ENCODE measurements at regions not wholly inside any gene's neighbourhood (a gene's known extent, or its start where the extent isn't known, plus 50 kb on each side); places are given as distances from the start of the nearest gene placed in this dataset.

DNA sequence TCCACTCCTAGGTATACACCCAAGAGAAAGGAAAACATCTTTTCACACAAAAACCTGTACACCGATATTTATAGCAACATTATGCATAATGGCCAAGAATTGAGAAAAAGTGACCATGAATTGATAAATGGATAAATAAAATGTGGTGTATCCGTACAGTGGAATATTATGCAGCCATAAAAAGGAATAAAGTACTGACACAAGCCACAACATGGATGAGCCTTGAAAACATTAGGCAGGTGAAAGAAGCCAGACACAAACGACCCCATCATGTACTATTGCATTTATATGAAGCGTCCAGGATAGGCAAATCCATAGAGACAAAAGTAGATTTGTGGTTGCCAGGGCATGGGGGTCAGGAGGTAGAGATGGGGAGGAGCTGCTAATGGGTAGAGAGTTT lies 64.2 kb upstream of the SLC6A6 start:
- Histone ChIP-seq H3K36me3 (no peaks in the 10 kb centered on the region), H3K27ac (replicated peaks) (no peak overlapping the region), H3K27me3 (ENCODE audit: low read depth) (peaks cover 56% of the 10 kb centered on the region), H3K9me3 (replicated peaks) (no peaks in the 10 kb centered on the region), H3K4me3 (no peak overlapping the region), H3K4me1 (no peaks in the 10 kb centered on the region)
- intact Hi-C loops (cut with micrococcal nuclease): no loop called here
- TF ChIP-seq, protein P1, sequence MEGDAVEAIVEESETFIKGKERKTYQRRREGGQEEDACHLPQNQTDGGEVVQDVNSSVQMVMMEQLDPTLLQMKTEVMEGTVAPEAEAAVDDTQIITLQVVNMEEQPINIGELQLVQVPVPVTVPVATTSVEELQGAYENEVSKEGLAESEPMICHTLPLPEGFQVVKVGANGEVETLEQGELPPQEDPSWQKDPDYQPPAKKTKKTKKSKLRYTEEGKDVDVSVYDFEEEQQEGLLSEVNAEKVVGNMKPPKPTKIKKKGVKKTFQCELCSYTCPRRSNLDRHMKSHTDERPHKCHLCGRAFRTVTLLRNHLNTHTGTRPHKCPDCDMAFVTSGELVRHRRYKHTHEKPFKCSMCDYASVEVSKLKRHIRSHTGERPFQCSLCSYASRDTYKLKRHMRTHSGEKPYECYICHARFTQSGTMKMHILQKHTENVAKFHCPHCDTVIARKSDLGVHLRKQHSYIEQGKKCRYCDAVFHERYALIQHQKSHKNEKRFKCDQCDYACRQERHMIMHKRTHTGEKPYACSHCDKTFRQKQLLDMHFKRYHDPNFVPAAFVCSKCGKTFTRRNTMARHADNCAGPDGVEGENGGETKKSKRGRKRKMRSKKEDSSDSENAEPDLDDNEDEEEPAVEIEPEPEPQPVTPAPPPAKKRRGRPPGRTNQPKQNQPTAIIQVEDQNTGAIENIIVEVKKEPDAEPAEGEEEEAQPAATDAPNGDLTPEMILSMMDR (IDR thresholded peaks at IDR 0.05; ENCODE audit: borderline replicate concordance): no peak
- DNase-seq: no peak

DNA sequence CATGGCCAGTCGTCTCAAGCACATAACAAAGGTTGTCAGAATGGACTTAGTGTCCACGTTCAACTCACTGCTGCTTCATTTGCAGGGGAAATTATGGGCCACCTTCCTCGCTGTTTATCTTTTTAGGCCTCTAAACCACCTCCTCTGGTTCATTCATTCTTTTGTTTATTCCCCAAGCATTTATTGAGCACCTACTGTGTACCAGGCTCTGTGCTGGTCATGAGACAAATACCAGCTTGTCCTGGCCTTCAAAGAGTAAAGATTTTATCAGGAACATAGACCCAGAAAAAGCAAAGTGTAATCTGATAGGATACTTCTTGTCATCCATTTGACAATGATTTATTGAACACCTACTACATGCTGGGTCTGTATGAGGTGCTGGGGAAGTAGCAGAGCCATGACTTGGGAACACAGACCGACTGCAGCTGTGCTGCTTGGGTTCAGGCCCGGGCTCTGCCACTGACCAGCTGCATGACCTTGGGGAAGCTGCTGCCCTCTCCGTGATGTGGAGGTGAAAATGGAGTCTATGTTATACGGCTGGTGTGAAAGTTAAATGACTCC lies 63.4 kb upstream of the SLC6A6 start:
- DNase-seq: no peak
- Histone ChIP-seq H3K9me3 (replicated peaks) (no peaks in the 10 kb centered on the region), H3K27ac (replicated peaks) (no peak overlapping the region), H3K27me3 (ENCODE audit: low read depth) (peaks cover 53% of the 10 kb centered on the region), H3K4me1 (no peaks in the 10 kb centered on the region), H3K36me3 (no peaks in the 10 kb centered on the region), H3K4me3 (no peak overlapping the region)
- intact Hi-C loops (cut with micrococcal nuclease): no loop called here
- TF ChIP-seq, protein P1 (IDR thresholded peaks at IDR 0.05; ENCODE audit: borderline replicate concordance): no peak

DNA sequence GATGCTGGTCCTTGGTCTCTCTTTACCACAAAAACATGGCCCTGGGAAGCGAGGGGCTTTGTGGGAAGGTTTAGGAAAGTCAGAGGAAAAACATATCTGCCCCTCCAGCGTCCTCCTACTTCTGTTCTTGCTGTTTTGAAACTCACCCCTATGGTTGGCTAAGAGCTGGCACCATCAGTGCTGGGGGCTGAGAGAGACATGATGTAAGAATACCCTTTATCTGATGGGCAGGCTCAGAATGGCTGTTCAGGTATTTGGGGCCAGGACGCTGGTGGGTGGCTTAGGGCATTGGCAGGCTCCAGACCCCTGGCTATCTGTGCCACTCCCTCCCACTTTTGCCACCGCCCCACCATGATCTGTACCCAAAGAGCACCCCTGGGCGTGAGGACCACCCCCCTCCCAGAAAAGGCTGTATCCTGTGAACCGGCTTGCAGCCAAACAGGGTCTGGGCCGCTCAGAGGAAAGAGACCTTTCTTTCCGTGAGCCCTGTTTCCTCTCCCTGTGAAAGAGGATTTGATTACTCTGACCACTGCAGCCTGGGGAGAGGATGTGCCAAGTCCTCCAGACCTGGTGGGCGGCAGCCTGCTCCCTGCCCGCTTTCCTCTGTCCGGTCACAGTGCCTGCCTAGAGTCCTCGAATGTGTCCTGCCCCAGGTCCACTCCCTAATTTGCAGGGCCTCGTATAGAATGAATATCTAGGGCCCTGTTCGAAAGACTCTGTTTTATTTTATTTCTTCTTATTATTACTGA lies 61.3 kb upstream of the SLC6A6 start:
- TF ChIP-seq, protein P1 (IDR thresholded peaks at IDR 0.05; ENCODE audit: borderline replicate concordance): no peak
- no peak for DNase-seq
- Histone ChIP-seq H3K9me3 (replicated peaks) (no peaks in the 10 kb centered on the region), H3K36me3 (no peaks in the 10 kb centered on the region), H3K27ac (replicated peaks) (no peak overlapping the region), H3K27me3 (ENCODE audit: low read depth) (peaks cover 60% of the 10 kb centered on the region), H3K4me3 (no peak overlapping the region), H3K4me1 (no peaks in the 10 kb centered on the region)
- intact Hi-C loops (cut with micrococcal nuclease): no loop called here

DNA sequence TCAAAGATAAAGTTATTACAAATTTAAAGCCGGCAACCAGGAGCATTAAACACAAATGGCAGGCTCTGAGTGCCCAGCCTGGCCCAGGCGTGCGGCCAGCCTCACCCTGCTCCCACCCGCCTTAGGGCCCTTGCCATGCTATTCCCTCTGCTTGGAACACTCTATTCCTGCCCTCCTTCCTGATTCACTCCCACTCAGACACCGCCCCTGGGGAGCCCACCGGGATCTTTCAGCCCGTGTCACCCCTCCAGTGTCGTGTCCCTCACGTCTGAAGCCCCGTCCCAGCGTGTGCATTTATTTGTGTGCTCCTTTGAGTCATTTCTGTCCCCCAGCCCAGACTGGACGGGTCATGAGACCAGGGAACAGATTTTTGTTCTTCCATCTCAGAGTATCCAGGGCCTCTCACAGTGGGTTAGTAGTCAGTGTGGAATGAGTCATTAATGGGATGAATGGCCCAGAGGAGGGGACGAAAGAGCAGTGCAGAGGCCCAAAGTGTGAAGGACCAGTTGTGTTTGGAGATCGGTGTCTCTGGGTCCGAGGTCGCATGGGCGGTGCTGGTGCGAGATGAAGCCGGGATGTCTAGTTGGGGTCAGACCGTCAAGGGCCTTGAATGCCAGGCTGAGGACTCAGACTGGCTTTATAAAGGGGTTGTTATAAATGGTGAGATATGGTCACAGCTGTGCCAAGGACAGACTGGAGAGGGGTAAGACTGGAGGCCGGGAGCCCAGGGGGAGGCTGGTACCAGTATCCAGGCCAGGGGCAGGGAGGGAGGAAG lies 58.9 kb upstream of the SLC6A6 start:
- DNase-seq: no peak
- no peak overlapping the region for H3K4me3 ChIP-seq
- no peaks in the 10 kb centered on the region for H3K9me3 ChIP-seq (replicated peaks)
- H3K27ac ChIP-seq (replicated peaks): no peak overlapping the region
- intact Hi-C loops (cut with micrococcal nuclease): no loop called here
- H3K27me3 ChIP-seq (ENCODE audit: low read depth): peaks cover 50% of the 10 kb centered on the region
- no peaks in the 10 kb centered on the region for H3K36me3 ChIP-seq
- TF ChIP-seq, protein P1 (IDR thresholded peaks at IDR 0.05; ENCODE audit: borderline replicate concordance): no peak
- H3K4me1 ChIP-seq: no peaks in the 10 kb centered on the region

DNA sequence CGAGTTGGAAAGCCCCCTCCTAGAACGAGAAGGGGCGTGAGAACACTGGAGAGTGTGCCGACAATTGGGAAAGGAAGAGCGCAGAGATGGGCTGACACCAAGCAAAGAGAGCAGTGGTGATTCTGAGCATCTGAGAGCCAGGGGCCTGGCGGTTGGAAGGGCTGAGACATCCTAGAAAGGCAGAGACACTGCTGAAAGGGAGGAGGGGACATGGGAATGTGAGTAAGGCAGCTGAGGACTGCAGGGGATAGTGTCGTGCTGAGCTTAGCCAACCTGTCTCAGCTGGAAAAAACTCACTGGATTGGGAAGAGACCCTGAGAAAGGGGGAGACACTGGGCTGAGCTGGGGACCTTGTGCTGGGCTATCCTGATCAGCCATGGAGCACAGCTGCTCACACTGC lies 58.1 kb upstream of the SLC6A6 start:
- no peak overlapping the region for H3K27ac ChIP-seq (replicated peaks)
- no peaks in the 10 kb centered on the region for H3K36me3 ChIP-seq
- H3K27me3 ChIP-seq (ENCODE audit: low read depth): peaks cover 42% of the 10 kb centered on the region
- intact Hi-C loops (cut with micrococcal nuclease): no loop called here
- DNase-seq: no peak
- TF ChIP-seq, protein P1 (IDR thresholded peaks at IDR 0.05; ENCODE audit: borderline replicate concordance): no peak
- H3K9me3 ChIP-seq (replicated peaks): no peaks in the 10 kb centered on the region
- H3K4me1 ChIP-seq: no peaks in the 10 kb centered on the region
- no peak overlapping the region for H3K4me3 ChIP-seq
